K562 (cell line): ENCODE measurements at regions not wholly inside any gene's neighbourhood (a gene's known extent, or its start where the extent isn't known, plus 50 kb on each side); places are given as distances from the start of the nearest gene placed in this dataset.
A peak's percentile ranks its signal among the peaks of the same experiment; 100 is the strongest.

Source experiments
- ATAC-seq: fragments of 200-7000 bp; cut with Tn5 transposase; 3 replicates; pipeline ENCODE4 v1.9.1; 2020; ENCODE audit warnings: moderate library complexity
- BruUV-seq: library from RNA; stranded (reverse); fragments of 400-500 nt; replicated peaks from 2 replicates; lab custom pipeline; 2021; lab: Mats Ljungman, UMichigan
- CTCF ChIA-PET: fragments of 300-600 bp; formaldehyde crosslinking; extraction: SDS; loops from one replicate; lab custom pipeline; 2021; ENCODE audit warnings: low intra/inter-chr PET ratio; lab: Yijun Ruan, JAX
- POLR2A ChIA-PET: fragments of 300-600, 350-650 bp; sonication (Branson Sonifier 250); formaldehyde crosslinking; extraction: SDS; loops from one replicate; lab custom pipeline; 2021; ENCODE audit warnings: antibody characterized with exemption, inconsistent platforms; lab: Yijun Ruan, JAX
- DNase-seq, 4 experiments: peaks; one replicate each; pipeline versions ENCODE4 v3.0.0 to v3.0.0-alpha.2; 2011 to 2018; ENCODE audit warnings: low spot score in 3 of 4, mixed read lengths in 3 of 4; ENCODE audit errors: extremely low read depth in 1 of 4
- FAIRE-seq: peaks from 2 replicates; lab custom pipeline; 2011; peaks lifted over from hg19 to GRCh38; lab: Jason Lieb, UNC
- H2AFZ ChIP-seq: 2 replicates; pipeline ENCODE4 v1.6.0; 2011; ENCODE audit warnings: low read depth, low read length, control low read depth, inconsistent platforms
- H3K27ac ChIP-seq: fragments of 200-600 bp; 3 replicates; pipeline ENCODE4 v1.8.0; 2011; ENCODE audit warnings: low read depth, mild to moderate bottlenecking, control low read depth, inconsistent platforms, low read length, moderate library complexity, mixed read lengths; ENCODE audit errors: extremely low read depth
- H3K27me3 ChIP-seq, 2 experiments: fragments of 300-600 bp in 1 of 2; 2 replicates in 1 of 2; 3 replicates in 1 of 2; pipeline versions ENCODE4 v1.6.0 to v1.8.0; 2011; ENCODE audit warnings: inconsistent platforms in 2 of 2, low read length in 2 of 2, mild to moderate bottlenecking in 1 of 2, mixed read lengths in 1 of 2, moderate library complexity in 1 of 2; ENCODE audit not compliant: control insufficient read depth in 2 of 2, insufficient read depth in 2 of 2
- H3K36me3 ChIP-seq: fragments of 300-600 bp; 3 replicates; pipeline ENCODE4 v1.8.0; 2011; ENCODE audit warnings: mild to moderate bottlenecking, low read length, inconsistent platforms; ENCODE audit not compliant: control insufficient read depth, insufficient read depth
- H3K4me1 ChIP-seq, 2 experiments: fragments of 200-600 bp in 1 of 2; replicated peaks in 1 of 2; 2 replicates in 1 of 2; 3 replicates in 1 of 2; pipeline versions ENCODE4 v1.5.1 to v1.8.0; 2011; ENCODE audit warnings: inconsistent platforms in 2 of 2, low read length in 2 of 2, mild to moderate bottlenecking in 1 of 2, mixed read lengths in 1 of 2, moderate library complexity in 1 of 2; ENCODE audit not compliant: control insufficient read depth in 2 of 2, insufficient read depth in 2 of 2
- H3K4me2 ChIP-seq: 2 replicates; pipeline ENCODE4 v1.6.1; 2011; ENCODE audit warnings: low read length, control low read depth, inconsistent platforms, mixed read lengths; ENCODE audit not compliant: insufficient read depth
- H3K4me3 ChIP-seq: fragments of 200-600 bp; sonication (generic), shearing (Covaris generic); 2 replicates; pipeline ENCODE4 v1.5.1; 2016; ENCODE audit warnings: control low read depth, inconsistent platforms
- H3K79me2 ChIP-seq: fragments of 200-600 bp; 3 replicates; pipeline ENCODE4 v1.8.0; 2011; ENCODE audit warnings: low read length, inconsistent platforms; ENCODE audit not compliant: control insufficient read depth, insufficient read depth
- H3K9ac ChIP-seq, 2 experiments: 2 replicates each; pipeline versions ENCODE4 v1.6.0 to v1.6.1; 2011; ENCODE audit warnings: low read depth in 2 of 2, low read length in 2 of 2, control low read depth in 1 of 2, inconsistent platforms in 1 of 2, mild to moderate bottlenecking in 1 of 2, mixed read lengths in 1 of 2; ENCODE audit not compliant: insufficient read depth in 1 of 2
- H3K9me1 ChIP-seq: one replicate; pipeline ENCODE4 v1.6.0; 2011; ENCODE audit warnings: inconsistent platforms, mild to moderate bottlenecking, low read length, moderate library complexity; ENCODE audit not compliant: control insufficient read depth, insufficient read depth
- H3K9me3 ChIP-seq: replicated peaks from 2 replicates; pipeline ENCODE4 v1.5.1; 2011; ENCODE audit warnings: low read depth, low read length, inconsistent platforms; ENCODE audit not compliant: control insufficient read depth, insufficient read depth
- H4K20me1 ChIP-seq: replicated peaks from 2 replicates; pipeline ENCODE4 v1.6.1; 2011; ENCODE audit warnings: low read length, inconsistent platforms, mixed read lengths; ENCODE audit not compliant: control insufficient read depth, insufficient read depth
- C11orf30 ChIP-seq: fragments of 450-650 bp; IDR thresholded peaks from 2 replicates; pipeline ENCODE4 v1.6.1; 2016; ENCODE audit warnings: low read depth, mild to moderate bottlenecking
- MAFF ChIP-seq: IDR thresholded peaks from 2 replicates; pipeline ENCODE4 v1.6.1; 2012; ENCODE audit warnings: low read length, improper control_type of control experiment
- MAFG ChIP-seq: fragments of 450-650 bp; conservative IDR thresholded peaks from 2 replicates; pipeline ENCODE4 v1.6.1; 2016; ENCODE audit warnings: missing genetic modification characterization, missing compliant biosample characterization
- MAFK ChIP-seq: IDR thresholded peaks from 2 replicates; pipeline ENCODE4 v1.6.1; 2011; ENCODE audit warnings: low read length, improper control_type of control experiment
- MED1 ChIP-seq: sonication (generic); formaldehyde crosslinking; IDR thresholded peaks from 2 replicates; pipeline ENCODE4 v1.8.1; 2023; ENCODE audit warnings: missing genetic modification reagents, borderline replicate concordance
- PHF20 ChIP-seq: fragments of 450-650 bp; IDR thresholded peaks from 2 replicates; pipeline ENCODE4 v1.6.1; 2018; ENCODE audit not compliant: partially characterized antibody
- POU5F1 ChIP-seq: fragments of 150-350 bp; IDR thresholded peaks from 2 replicates; pipeline ENCODE4 v1.6.1; 2014; ENCODE audit warnings: borderline replicate concordance, low read length, low read depth, mild to moderate bottlenecking; ENCODE audit not compliant: partially characterized antibody
- RAD51 ChIP-seq: fragments of 450-650 bp; IDR thresholded peaks from 2 replicates; pipeline ENCODE4 v1.7.1; 2016; ENCODE audit warnings: low read depth, mild to moderate bottlenecking, borderline replicate concordance
- SPI1 ChIP-seq: IDR thresholded peaks from 2 replicates; pipeline ENCODE4 v1.6.1; 2011; ENCODE audit warnings: low read depth, low read length, control low read depth, borderline replicate concordance
- TCF7 ChIP-seq: sonication (generic); IDR thresholded peaks from 2 replicates; pipeline ENCODE4 v1.6.1; 2016; ENCODE audit warnings: antibody characterized with exemption, borderline replicate concordance
- ZBTB17 ChIP-seq: fragments of 450-650 bp; formaldehyde crosslinking; IDR thresholded peaks from 2 replicates; pipeline ENCODE4 v1.4.0; 2020; ENCODE audit warnings: mild to moderate bottlenecking
- ZNF239 ChIP-seq: fragments of 250-450 bp; sonication (Bioruptor Pico); IDR thresholded peaks from 2 replicates; pipeline ENCODE4 v1.4.0; 2020; ENCODE audit warnings: mild to moderate bottlenecking
- ZNF316 ChIP-seq: fragments of 450-650 bp; IDR thresholded peaks from 2 replicates; pipeline ENCODE4 v1.6.1; 2016
- ZNF551 ChIP-seq: fragments of 250-450 bp; sonication (Bioruptor Pico); IDR thresholded peaks from 2 replicates; pipeline ENCODE4 v1.5.0; 2021; ENCODE audit warnings: mild to moderate bottlenecking, moderate library complexity
- ZNF589 ChIP-seq: fragments of 200-800 bp; sonication (Bioruptor generic); IDR thresholded peaks from 2 replicates; pipeline ENCODE4 v1.6.1; 2016; ENCODE audit warnings: low read depth, missing genetic modification characterization, missing compliant biosample characterization
- WGBS: fragments of 100-300 bp; shearing (Covaris generic); methylation state at CpG from one replicate; pipeline ENCODE4 v1.1.6; 2016; ENCODE audit warnings: low coverage, mixed read lengths; ENCODE audit not compliant: insufficient coverage; ENCODE audit errors: missing lambda C conversion rate; 5-methylcytosine and 5-hydroxymethylcytosine counted together
- in situ Hi-C: fragments of 300-500 bp; cut with MboI; formaldehyde crosslinking; loops from 4 replicates; pipeline ENCODE4 v1.15.0; 2018; ENCODE audit warnings: inconsistent platforms, mixed read lengths
- intact Hi-C: fragments of 100-400 bp; cut with micrococcal nuclease; formaldehyde crosslinking; loops from 2 replicates; pipeline ENCODE4 v1.14.2; 2022

GRCh38 chr2:189362283-189362682 lies 79.0 kb upstream of the WDR75 start (continued):
- no peak for TF ChIP-seq SPI1

GRCh38 chr2:189363559-189363958 lies 77.7 kb upstream of the WDR75 start:
- in situ Hi-C loops (no loop called here), intact Hi-C loops (no loop called here)
- no peak overlapping the region for H3K27ac ChIP-seq
- no peaks in the 10 kb centered on the region for H3K79me2 ChIP-seq
- H3K4me1 ChIP-seq = no peaks in the 10 kb centered on the region
- no peaks in the 10 kb centered on the region for H3K36me3 ChIP-seq
- peak; percentile 57 for TF ChIP-seq SPI1
- no peak for TF ChIP-seq ZBTB17
- DNase-seq (no peak), FAIRE-seq (no peak), ATAC-seq (no peak)
- no peaks in the 10 kb centered on the region for H3K9me1 ChIP-seq
- no peak overlapping the region for H3K9ac ChIP-seq
- no peaks in the 10 kb centered on the region for H3K27me3 ChIP-seq
- CTCF ChIA-PET = no interaction called here
- no peaks in the 10 kb centered on the region for H3K9me3 ChIP-seq
- WGBS = 18% methylated on average over 2 of the region's 2 CpGs
- no peak overlapping the region for H3K4me3 ChIP-seq
- H4K20me1 ChIP-seq = no peaks in the 10 kb centered on the region
- no TSS peak for BruUV-seq
- no peak overlapping the region for H3K4me2 ChIP-seq
- POLR2A ChIA-PET = no interaction called here
- H2AFZ ChIP-seq = no peak overlapping the region

GRCh38 chr2:189364607-189365006 lies 76.7 kb upstream of the WDR75 start:
- Histone ChIP-seq H4K20me1 (no peaks in the 10 kb centered on the region), H3K79me2 (no peaks in the 10 kb centered on the region), H2AFZ (no peak overlapping the region), H3K9me1 (no peaks in the 10 kb centered on the region), H3K36me3 (no peaks in the 10 kb centered on the region), H3K9me3 (no peaks in the 10 kb centered on the region), H3K4me3 (no peak overlapping the region), H3K27me3 (no peaks in the 10 kb centered on the region), H3K4me1 (no peaks in the 10 kb centered on the region), H3K27ac (no peak overlapping the region), H3K9ac (no peak overlapping the region), H3K4me2 (no peak overlapping the region)
- 15% methylated on average over 3 of the region's 3 CpGs for WGBS
- no TSS peak for BruUV-seq
- ChIA-PET POLR2A (interaction anchor here (0.7 kb wide), 1 partner anchor 426 kb away, joined by 3 read pairs; no protein-coding TSS in a partner anchor), CTCF (no interaction called here)
- TF ChIP-seq ZNF316 (peak; percentile 85), ZNF589 (CRISPR knock-in tag) (no peak), ZNF239 (CRISPR knock-in tag) (no peak), MED1 (CRISPR knock-in tag) (no peak), POU5F1 (no peak), MAFK (peak; percentile 93), ZNF551 (CRISPR knock-in tag) (no peak), RAD51 (no peak), MAFF (peak; percentile 90), C11orf30 (peak; percentile 67), TCF7 (no peak), PHF20 (no peak), MAFG (tag) (peak; percentile 75)
- ATAC-seq (no peak), FAIRE-seq (no peak), DNase-seq (no peak)
- in situ Hi-C loops = no loop called here
- intact Hi-C loops = no loop called here
